Activated naive CD8-positive, alpha-beta T cell treated with anti-CD3 and anti-CD28 coated beads for 36 hours (primary cell): ENCODE measurements at regions not wholly inside any gene's neighbourhood (a gene's known extent, or its start where the extent isn't known, plus 50 kb on each side); places are given as distances from the start of the nearest gene placed in this dataset.
"Not testable (repeated sequence)": the region's sequence is repeated elsewhere in the genome, so short reads cannot be mapped to it uniquely, and the experiment has no call there.

Source experiments
- DNase-seq: peaks from one replicate; pipeline ENCODE4 v3.0.0; 2021
- H3K27ac Mint-ChIP-seq: one replicate; pipeline ENCODE4 v1.8.0; 2022; ENCODE audit warnings: mild to moderate bottlenecking, moderate library complexity, mixed read lengths
- H3K27me3 Mint-ChIP-seq: one replicate; pipeline ENCODE4 v1.8.0; 2022; ENCODE audit warnings: mild to moderate bottlenecking, mixed read lengths
- H3K36me3 Mint-ChIP-seq: one replicate; pipeline ENCODE4 v1.8.0; 2021; ENCODE audit warnings: mild to moderate bottlenecking, mixed read lengths
- H3K4me1 Mint-ChIP-seq: one replicate; pipeline ENCODE4 v1.8.0; 2021; ENCODE audit warnings: mixed read lengths
- H3K4me3 Mint-ChIP-seq: one replicate; pipeline ENCODE4 v1.8.0; 2022; ENCODE audit warnings: mild to moderate bottlenecking, moderate library complexity, mixed read lengths
- H3K9me3 Mint-ChIP-seq: one replicate; pipeline ENCODE4 v1.8.0; 2022; ENCODE audit warnings: mixed read lengths

GRCh38 chr9:102032614-102033013 is 294.2 kb upstream of the GRIN3A start:
- no peaks in the 10 kb centered on the region for H3K36me3 Mint-ChIP-seq
- DNase-seq, result no peak

GRCh38 chr9:102000956-102001355 is 262.5 kb upstream of the GRIN3A start:
- H3K4me3 Mint-ChIP-seq, result no peak overlapping the region
- no peak overlapping the region for H3K27ac Mint-ChIP-seq
- no peaks in the 10 kb centered on the region for H3K4me1 Mint-ChIP-seq
- H3K36me3 Mint-ChIP-seq, result no peaks in the 10 kb centered on the region
- no peaks in the 10 kb centered on the region for H3K9me3 Mint-ChIP-seq
- no peaks in the 10 kb centered on the region for H3K27me3 Mint-ChIP-seq
- no peak for DNase-seq

More at GRCh38 chr9:102032614-102033013, 294.2 kb upstream of the GRIN3A start:
- Mint-ChIP-seq H3K27ac (no peak overlapping the region), H3K27me3 (no peaks in the 10 kb centered on the region), H3K4me3 (no peak overlapping the region), H3K4me1 (no peaks in the 10 kb centered on the region), H3K9me3 (no peaks in the 10 kb centered on the region)

GRCh38 chr9:101999441-101999840 is 261.0 kb upstream of the GRIN3A start:
- H3K27ac Mint-ChIP-seq, result no peak overlapping the region
- no peaks in the 10 kb centered on the region for H3K9me3 Mint-ChIP-seq
- H3K36me3 Mint-ChIP-seq, result no peaks in the 10 kb centered on the region
- no peaks in the 10 kb centered on the region for H3K27me3 Mint-ChIP-seq
- H3K4me1 Mint-ChIP-seq, result no peaks in the 10 kb centered on the region
- no peak for DNase-seq
- H3K4me3 Mint-ChIP-seq, result no peak overlapping the region

GRCh38 chr9:101995231-101995630 is 256.8 kb upstream of the GRIN3A start:
- no peaks in the 10 kb centered on the region for H3K4me1 Mint-ChIP-seq
- H3K9me3 Mint-ChIP-seq, result no peaks in the 10 kb centered on the region
- no peak overlapping the region for H3K27ac Mint-ChIP-seq
- no peak for DNase-seq
- H3K27me3 Mint-ChIP-seq, result no peaks in the 10 kb centered on the region
- no peak overlapping the region for H3K4me3 Mint-ChIP-seq
- no peaks in the 10 kb centered on the region for H3K36me3 Mint-ChIP-seq

- Mint-ChIP-seq H3K27ac (no peak overlapping the region), H3K4me1 (no peaks in the 10 kb centered on the region), H3K36me3 (no peaks in the 10 kb centered on the region), H3K9me3 (no peaks in the 10 kb centered on the region), H3K4me3 (no peak overlapping the region), H3K27me3 (no peaks in the 10 kb centered on the region)
- no peak for DNase-seq
Observed at GRCh38 chr9:101993771-101994170, 255.3 kb upstream of the GRIN3A start.

- no peaks in the 10 kb centered on the region for H3K36me3 Mint-ChIP-seq
- H3K4me3 Mint-ChIP-seq, result no peak overlapping the region
- H3K27me3 Mint-ChIP-seq, result no peaks in the 10 kb centered on the region
- H3K4me1 Mint-ChIP-seq, result no peaks in the 10 kb centered on the region
- H3K9me3 Mint-ChIP-seq, result no peaks in the 10 kb centered on the region
- DNase-seq, result no peak
- no peak overlapping the region for H3K27ac Mint-ChIP-seq
Observed at GRCh38 chr9:101991926-101992325, 253.5 kb upstream of the GRIN3A start.

- Mint-ChIP-seq H3K36me3 (no peaks in the 10 kb centered on the region), H3K27ac (no peak overlapping the region), H3K9me3 (no peaks in the 10 kb centered on the region), H3K27me3 (no peaks in the 10 kb centered on the region), H3K4me1 (no peaks in the 10 kb centered on the region), H3K4me3 (no peak overlapping the region)
- DNase-seq, result no peak
Observed at GRCh38 chr9:101977614-101978210, 239.3 kb upstream of the GRIN3A start.

- Mint-ChIP-seq H3K27me3 (no peaks in the 10 kb centered on the region), H3K9me3 (no peaks in the 10 kb centered on the region), H3K27ac (no peak overlapping the region), H3K36me3 (no peaks in the 10 kb centered on the region), H3K4me3 (no peak overlapping the region), H3K4me1 (no peaks in the 10 kb centered on the region)
- DNase-seq, result no peak
Observed at GRCh38 chr9:101970609-101971008, 232.2 kb upstream of the GRIN3A start.

GRCh38 chr9:101968392-101968791 is 229.9 kb upstream of the GRIN3A start:
- no peaks in the 10 kb centered on the region for H3K36me3 Mint-ChIP-seq
- H3K4me3 Mint-ChIP-seq, result no peak overlapping the region
- no peaks in the 10 kb centered on the region for H3K9me3 Mint-ChIP-seq
- DNase-seq, result no peak
- no peak overlapping the region for H3K27ac Mint-ChIP-seq
- no peaks in the 10 kb centered on the region for H3K27me3 Mint-ChIP-seq
- no peaks in the 10 kb centered on the region for H3K4me1 Mint-ChIP-seq

- H3K27me3 Mint-ChIP-seq, result no peaks in the 10 kb centered on the region
- no peak for DNase-seq
- H3K4me3 Mint-ChIP-seq, result no peak overlapping the region
- H3K36me3 Mint-ChIP-seq, result no peaks in the 10 kb centered on the region
- no peaks in the 10 kb centered on the region for H3K4me1 Mint-ChIP-seq
- H3K9me3 Mint-ChIP-seq, result no peaks in the 10 kb centered on the region
- no peak overlapping the region for H3K27ac Mint-ChIP-seq
Observed at GRCh38 chr9:101966691-101967090, 228.2 kb upstream of the GRIN3A start.

- Mint-ChIP-seq H3K9me3 (peaks cover 2% of the 10 kb centered on the region), H3K27ac (no peak overlapping the region), H3K4me3 (no peak overlapping the region), H3K36me3 (no peaks in the 10 kb centered on the region), H3K27me3 (no peaks in the 10 kb centered on the region), H3K4me1 (no peaks in the 10 kb centered on the region)
- no peak for DNase-seq
Observed at GRCh38 chr9:101957705-101958104, 219.3 kb upstream of the GRIN3A start.

- Mint-ChIP-seq H3K9me3 (peaks cover 7% of the 10 kb centered on the region), H3K36me3 (no peaks in the 10 kb centered on the region), H3K27me3 (no peaks in the 10 kb centered on the region), H3K4me3 (no peak overlapping the region), H3K27ac (no peak overlapping the region), H3K4me1 (no peaks in the 10 kb centered on the region)
- no peak for DNase-seq
Observed at GRCh38 chr9:101951598-101951997, 213.2 kb upstream of the GRIN3A start.

GRCh38 chr9:101931756-101932155 is 193.3 kb upstream of the GRIN3A start:
- no peaks in the 10 kb centered on the region for H3K27me3 Mint-ChIP-seq
- H3K9me3 Mint-ChIP-seq, result peaks cover 1% of the 10 kb centered on the region
- H3K4me3 Mint-ChIP-seq, result no peak overlapping the region
- no peak for DNase-seq
- no peaks in the 10 kb centered on the region for H3K36me3 Mint-ChIP-seq
- no peaks in the 10 kb centered on the region for H3K4me1 Mint-ChIP-seq
- H3K27ac Mint-ChIP-seq, result no peak overlapping the region

- Mint-ChIP-seq H3K27ac (no peak overlapping the region), H3K36me3 (no peaks in the 10 kb centered on the region), H3K27me3 (no peaks in the 10 kb centered on the region), H3K4me1 (no peaks in the 10 kb centered on the region), H3K4me3 (no peak overlapping the region), H3K9me3 (no peaks in the 10 kb centered on the region)
- DNase-seq, result no peak
Observed at GRCh38 chr9:101930783-101931182, 192.3 kb upstream of the GRIN3A start.

- H3K36me3 Mint-ChIP-seq, result no peaks in the 10 kb centered on the region
- no peaks in the 10 kb centered on the region for H3K27me3 Mint-ChIP-seq
- no peaks in the 10 kb centered on the region for H3K4me1 Mint-ChIP-seq
- H3K27ac Mint-ChIP-seq, result no peak overlapping the region
- DNase-seq, result no peak
- no peak overlapping the region for H3K4me3 Mint-ChIP-seq
- no peaks in the 10 kb centered on the region for H3K9me3 Mint-ChIP-seq
Observed at GRCh38 chr9:101925498-101925897, 187.1 kb upstream of the GRIN3A start.

GRCh38 chr9:101923451-101923850 is 185.0 kb upstream of the GRIN3A start:
- Mint-ChIP-seq H3K4me1 (no peaks in the 10 kb centered on the region), H3K4me3 (no peak overlapping the region), H3K9me3 (no peaks in the 10 kb centered on the region), H3K36me3 (no peaks in the 10 kb centered on the region), H3K27ac (no peak overlapping the region), H3K27me3 (no peaks in the 10 kb centered on the region)
- no peak for DNase-seq

- DNase-seq, H3K4me3 Mint-ChIP-seq, H3K27me3 Mint-ChIP-seq, H3K9me3 Mint-ChIP-seq, H3K4me1 Mint-ChIP-seq, H3K36me3 Mint-ChIP-seq, H3K27ac Mint-ChIP-seq: not testable (repeated sequence)
Observed at GRCh38 chr9:101916948-101917347, 178.5 kb upstream of the GRIN3A start.
